Osteoblast (primary cell): ENCODE measurements at regions not wholly inside any gene's neighbourhood (a gene's known extent, or its start where the extent isn't known, plus 50 kb on each side); places are given as distances from the start of the nearest gene placed in this dataset.

Experiments used
- DNase-seq: peaks from one replicate; pipeline ENCODE4 v3.0.0; 2011; ENCODE audit warnings: low spot score, mixed read lengths; ENCODE audit not compliant: insufficient read length; ENCODE audit errors: missing footprints
- H2AFZ ChIP-seq: 2 replicates; pipeline ENCODE4 v1.6.0; 2011; ENCODE audit warnings: mild to moderate bottlenecking, low read length
- H3K27ac ChIP-seq: 2 replicates; pipeline ENCODE4 v1.5.1; 2011; ENCODE audit warnings: mild to moderate bottlenecking, low read depth, low read length, moderate library complexity
- H3K27me3 ChIP-seq: 2 replicates; pipeline ENCODE4 v1.6.0; 2012; ENCODE audit warnings: mild to moderate bottlenecking, control low read depth, inconsistent platforms, low read length, moderate library complexity; ENCODE audit not compliant: insufficient read depth
- H3K36me3 ChIP-seq: 2 replicates; pipeline ENCODE4 v1.5.1; 2011; ENCODE audit warnings: mild to moderate bottlenecking, low read length, control low read depth, moderate library complexity; ENCODE audit not compliant: insufficient read depth
- H3K4me1 ChIP-seq: 2 replicates; pipeline ENCODE4 v1.5.1; 2011; ENCODE audit warnings: mild to moderate bottlenecking, low read length, control low read depth, moderate library complexity; ENCODE audit not compliant: insufficient read depth
- H3K4me2 ChIP-seq: 2 replicates; pipeline ENCODE4 v1.6.0; 2011; ENCODE audit warnings: mild to moderate bottlenecking, low read length; ENCODE audit not compliant: insufficient read depth
- H3K4me3 ChIP-seq: fragments of 200-600 bp; sonication (generic); 3 replicates; pipeline ENCODE4 v1.5.1; 2012; ENCODE audit warnings: mild to moderate bottlenecking, low read length, inconsistent platforms; ENCODE audit not compliant: insufficient read depth
- H3K79me2 ChIP-seq: 2 replicates; pipeline ENCODE4 v1.6.0; 2012; ENCODE audit warnings: mild to moderate bottlenecking, low read length, control low read depth, inconsistent platforms; ENCODE audit not compliant: insufficient read depth
- H3K9me3 ChIP-seq: 2 replicates; pipeline ENCODE4 v1.5.1; 2011; ENCODE audit warnings: low read depth, low read length, control low read depth
- H4K20me1 ChIP-seq: 2 replicates; pipeline ENCODE4 v1.6.0; 2012; ENCODE audit warnings: mild to moderate bottlenecking, low read length, control low read depth; ENCODE audit not compliant: insufficient read depth
- CTCF ChIP-seq: IDR thresholded peaks from 2 replicates; pipeline ENCODE4 v1.5.1; 2011; ENCODE audit warnings: mild to moderate bottlenecking, low read depth, low read length, moderate library complexity; ENCODE audit errors: extremely low read depth

GRCh38 chr6:85163156-85164080, 286.5 kb upstream of the NT5E start:
- no peaks in the 10 kb centered on the region for H4K20me1 ChIP-seq
- H3K27me3 ChIP-seq = no peaks in the 10 kb centered on the region
- no peaks in the 10 kb centered on the region for H3K4me1 ChIP-seq
- no peak for DNase-seq
- no peak for TF ChIP-seq CTCF
- no peak overlapping the region for H2AFZ ChIP-seq
- no peak overlapping the region for H3K27ac ChIP-seq
- H3K4me3 ChIP-seq = no peak overlapping the region
- H3K79me2 ChIP-seq = no peaks in the 10 kb centered on the region
- no peaks in the 10 kb centered on the region for H3K36me3 ChIP-seq
- H3K4me2 ChIP-seq = no peak overlapping the region
- no peaks in the 10 kb centered on the region for H3K9me3 ChIP-seq

- Histone ChIP-seq H3K9me3 (no peaks in the 10 kb centered on the region), H3K36me3 (no peaks in the 10 kb centered on the region), H3K4me1 (no peaks in the 10 kb centered on the region), H3K4me3 (no peak overlapping the region), H3K79me2 (no peaks in the 10 kb centered on the region), H2AFZ (peak overlapping the region; percentile 67), H3K27me3 (no peaks in the 10 kb centered on the region), H3K27ac (no peak overlapping the region), H4K20me1 (no peaks in the 10 kb centered on the region), H3K4me2 (no peak overlapping the region)
- no peak for TF ChIP-seq CTCF
- DNase-seq = no peak
These were observed 292.6 kb upstream of the NT5E start for GRCh38 chr6:85157311-85157710.

GRCh38 chr6:85143676-85144075, 306.2 kb upstream of the NT5E start:
- Histone ChIP-seq H3K79me2 (no peaks in the 10 kb centered on the region), H3K27ac (no peak overlapping the region), H3K4me3 (no peak overlapping the region), H3K36me3 (no peaks in the 10 kb centered on the region), H3K4me1 (peaks cover 9% of the 10 kb centered on the region), H4K20me1 (no peaks in the 10 kb centered on the region), H2AFZ (peak overlapping the region; percentile 19), H3K9me3 (no peaks in the 10 kb centered on the region), H3K4me2 (peak overlapping the region; percentile 12), H3K27me3 (no peaks in the 10 kb centered on the region)
- no peak for DNase-seq
- TF ChIP-seq CTCF = no peak

GRCh38 chr6:85137865-85138264, 312.0 kb upstream of the NT5E start:
- no peaks in the 10 kb centered on the region for H3K9me3 ChIP-seq
- H3K36me3 ChIP-seq = no peaks in the 10 kb centered on the region
- no peak overlapping the region for H2AFZ ChIP-seq
- H3K4me2 ChIP-seq = no peak overlapping the region
- no peak overlapping the region for H3K27ac ChIP-seq
- H3K4me1 ChIP-seq = peaks cover 41% of the 10 kb centered on the region
- DNase-seq = no peak
- no peak for TF ChIP-seq CTCF
- H3K79me2 ChIP-seq = no peaks in the 10 kb centered on the region
- H4K20me1 ChIP-seq = no peaks in the 10 kb centered on the region
- H3K4me3 ChIP-seq = no peak overlapping the region
- H3K27me3 ChIP-seq = no peaks in the 10 kb centered on the region
